DND-41 (cell line): ENCODE measurements at regions not wholly inside any gene's neighbourhood (a gene's known extent, or its start where the extent isn't known, plus 50 kb on each side); places are given as distances from the start of the nearest gene placed in this dataset.

ENCODE experiments used
- CTCF ChIP-seq: IDR thresholded peaks from 2 replicates; pipeline ENCODE4 v1.5.1; 2012; ENCODE audit warnings: borderline replicate concordance, low read length, moderate library complexity, mild to moderate bottlenecking; ENCODE audit not compliant: poor library complexity, severe bottlenecking; ENCODE audit errors: extremely low read depth
- EZH2 ChIP-seq: IDR thresholded peaks from 3 replicates; pipeline ENCODE4 v1.6.1; 2012; ENCODE audit warnings: borderline replicate concordance, low read depth, mild to moderate bottlenecking, moderate library complexity, low read length, inconsistent platforms; ENCODE audit not compliant: severe bottlenecking

GRCh38 chr6:167235421-167236238 is 55.5 kb upstream of the UNC93A start:
- TF ChIP-seq CTCF (no peak), EZH2 (no peak)
